ENCODE measurements at regions not wholly inside any gene's neighbourhood (a gene's known extent, or its start where the extent isn't known, plus 50 kb on each side); places are given as distances from the start of the nearest gene placed in this dataset.

DNA sequence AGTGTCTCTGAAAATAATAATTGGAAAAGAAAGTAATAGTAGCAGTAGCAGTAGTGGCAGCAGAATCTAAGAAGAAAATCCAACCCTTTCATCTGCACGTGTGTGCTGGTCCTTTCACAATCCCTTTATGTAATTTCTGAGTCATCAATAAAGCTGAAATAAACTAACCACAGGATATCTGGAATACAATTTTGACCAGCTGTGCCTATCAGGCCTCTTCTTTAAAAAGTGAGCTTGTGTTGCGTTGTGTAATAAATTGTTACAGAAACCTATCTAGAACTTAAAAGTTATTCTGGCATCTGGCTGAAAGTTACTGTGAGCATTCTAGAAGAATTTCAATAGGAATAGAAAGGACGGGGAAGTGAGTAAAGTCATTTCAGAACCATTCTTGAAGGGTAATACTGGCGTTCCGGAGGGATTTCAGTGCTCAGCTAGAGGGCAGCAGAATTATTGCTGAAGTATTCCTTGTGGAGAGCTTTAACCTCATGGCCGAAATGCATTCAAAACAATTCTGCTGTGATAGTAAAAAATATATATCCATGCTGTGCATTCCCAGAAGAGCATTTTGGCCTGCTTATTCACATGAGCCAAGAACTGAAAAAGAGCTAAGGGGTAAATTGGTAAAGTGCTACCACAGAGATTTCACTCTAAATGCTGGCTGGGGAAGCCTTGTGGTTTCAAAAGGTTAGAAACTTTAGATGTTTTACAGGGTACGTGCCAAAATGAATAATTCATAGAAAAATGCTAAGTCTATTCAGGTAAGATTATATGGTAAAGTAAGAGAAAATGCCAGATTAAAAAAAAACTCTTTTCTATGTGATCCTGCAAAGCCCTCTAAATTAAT, 260.6 kb downstream of the NKX6-1 start:
- TF ChIP-seq, protein P1, sequence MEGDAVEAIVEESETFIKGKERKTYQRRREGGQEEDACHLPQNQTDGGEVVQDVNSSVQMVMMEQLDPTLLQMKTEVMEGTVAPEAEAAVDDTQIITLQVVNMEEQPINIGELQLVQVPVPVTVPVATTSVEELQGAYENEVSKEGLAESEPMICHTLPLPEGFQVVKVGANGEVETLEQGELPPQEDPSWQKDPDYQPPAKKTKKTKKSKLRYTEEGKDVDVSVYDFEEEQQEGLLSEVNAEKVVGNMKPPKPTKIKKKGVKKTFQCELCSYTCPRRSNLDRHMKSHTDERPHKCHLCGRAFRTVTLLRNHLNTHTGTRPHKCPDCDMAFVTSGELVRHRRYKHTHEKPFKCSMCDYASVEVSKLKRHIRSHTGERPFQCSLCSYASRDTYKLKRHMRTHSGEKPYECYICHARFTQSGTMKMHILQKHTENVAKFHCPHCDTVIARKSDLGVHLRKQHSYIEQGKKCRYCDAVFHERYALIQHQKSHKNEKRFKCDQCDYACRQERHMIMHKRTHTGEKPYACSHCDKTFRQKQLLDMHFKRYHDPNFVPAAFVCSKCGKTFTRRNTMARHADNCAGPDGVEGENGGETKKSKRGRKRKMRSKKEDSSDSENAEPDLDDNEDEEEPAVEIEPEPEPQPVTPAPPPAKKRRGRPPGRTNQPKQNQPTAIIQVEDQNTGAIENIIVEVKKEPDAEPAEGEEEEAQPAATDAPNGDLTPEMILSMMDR (IDR thresholded peaks at IDR 0.05): peak in 1 of 5 experiments; percentile 8
- no peak for TF ChIP-seq POLR2A (IDR thresholded peaks at IDR 0.05)

Data from tibial nerve (tissue), 3 donors.